ENCODE measurements at regions not wholly inside any gene's neighbourhood (a gene's known extent, or its start where the extent isn't known, plus 50 kb on each side); places are given as distances from the start of the nearest gene placed in this dataset.

DNA sequence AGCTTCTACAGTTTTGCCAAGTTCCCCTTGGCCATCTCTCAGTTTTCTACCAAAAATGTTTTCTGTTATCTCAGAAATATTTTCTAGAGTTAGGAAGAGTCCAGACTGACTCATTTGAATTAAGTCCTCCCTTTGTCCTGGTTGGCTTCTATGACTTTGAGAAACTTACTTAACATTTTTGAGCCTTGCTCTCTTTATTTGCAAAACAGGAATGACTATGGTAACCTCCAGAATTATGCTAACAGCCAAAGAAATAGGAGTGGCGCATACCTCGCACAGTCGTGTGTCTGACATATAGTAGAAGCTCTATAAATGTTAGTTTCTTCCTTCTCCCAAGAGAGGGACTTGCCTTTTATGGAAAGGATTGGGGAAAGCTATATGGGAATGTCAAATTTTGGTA lies 841.1 kb downstream of the TSN start:
- TF ChIP-seq FOXP2 (optimal IDR thresholded peaks at IDR 0.05; ENCODE audit: borderline replicate concordance, extremely low read depth, extremely low read length, insufficient read depth), result no peak
- no peak for TF ChIP-seq TAF1 (IDR thresholded peaks at IDR 0.05; ENCODE audit: borderline replicate concordance, insufficient read depth, low read length)
- no peak for TF ChIP-seq SIN3A (IDR thresholded peaks at IDR 0.05; ENCODE audit: borderline replicate concordance, insufficient read depth, low read length)
- no peak for TF ChIP-seq POLR2AphosphoS5 (IDR thresholded peaks at IDR 0.05; ENCODE audit: low read depth, low read length)
- TF ChIP-seq REST (IDR thresholded peaks at IDR 0.05; ENCODE audit: insufficient read depth in 1 of 2, low read depth in 2 of 2, low read length in 2 of 2), result no peak

DNA sequence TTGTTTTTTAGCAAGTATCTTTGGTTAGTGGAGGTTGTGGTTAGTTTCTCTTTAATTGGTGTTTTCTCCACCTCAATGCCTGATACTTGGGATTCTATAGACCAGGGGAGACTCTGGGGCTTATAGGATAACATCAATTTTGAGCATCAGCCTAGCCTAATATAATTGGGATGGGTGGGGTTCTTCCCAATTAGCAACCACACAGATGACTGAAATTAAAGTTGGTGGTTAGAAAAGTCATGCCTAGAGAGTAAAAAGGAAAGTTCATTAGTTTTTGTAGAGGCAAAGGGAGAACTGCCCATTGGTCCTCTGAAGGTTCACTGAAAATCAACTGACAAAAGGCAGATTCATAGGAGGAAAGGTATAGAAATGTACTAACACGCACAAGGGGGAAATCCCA lies 843.3 kb downstream of the TSN start:
- no peak for TF ChIP-seq REST (IDR thresholded peaks at IDR 0.05; ENCODE audit: insufficient read depth in 1 of 2, low read depth in 2 of 2, low read length in 2 of 2)
- TF ChIP-seq SIN3A (IDR thresholded peaks at IDR 0.05; ENCODE audit: borderline replicate concordance, insufficient read depth, low read length), result no peak
- TF ChIP-seq FOXP2 (optimal IDR thresholded peaks at IDR 0.05; ENCODE audit: borderline replicate concordance, extremely low read depth, extremely low read length, insufficient read depth), result no peak
- no peak for TF ChIP-seq TAF1 (IDR thresholded peaks at IDR 0.05; ENCODE audit: borderline replicate concordance, insufficient read depth, low read length)
- no peak for TF ChIP-seq POLR2AphosphoS5 (IDR thresholded peaks at IDR 0.05; ENCODE audit: low read depth, low read length)

DNA sequence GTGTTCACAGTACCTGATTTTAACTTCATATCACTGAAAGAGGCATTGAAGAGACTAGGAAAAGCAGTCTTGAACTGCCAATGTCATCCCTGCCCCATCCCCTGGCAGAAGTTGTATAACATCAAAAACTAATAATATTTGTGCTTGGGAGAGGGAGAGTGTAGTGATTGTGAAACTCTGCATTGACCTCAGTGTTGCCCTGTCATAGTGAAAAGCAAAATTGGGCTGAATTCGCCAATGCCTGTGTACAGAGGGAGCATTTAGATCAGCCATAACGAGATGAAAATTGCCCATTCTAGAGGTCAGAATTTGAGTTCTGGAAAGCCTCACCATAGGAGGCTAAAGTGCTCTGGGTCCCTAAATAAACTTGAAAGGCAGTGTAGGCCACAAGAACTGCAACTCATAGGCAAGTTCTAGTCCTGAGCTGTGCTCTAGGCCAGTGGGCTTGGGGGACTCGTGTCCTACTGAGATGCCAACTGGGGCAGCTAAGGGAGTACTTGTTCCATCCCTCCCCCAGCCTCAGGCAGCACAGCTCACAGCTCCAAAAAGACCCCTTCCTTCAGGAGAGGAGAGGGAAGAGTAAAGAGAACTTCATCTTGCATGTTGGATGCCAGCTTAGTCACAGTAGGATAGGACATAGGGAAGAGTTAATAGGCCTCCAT lies 855.6 kb downstream of the TSN start:
- TF ChIP-seq TAF1 (IDR thresholded peaks at IDR 0.05; ENCODE audit: borderline replicate concordance, insufficient read depth, low read length) (no peak), SIN3A (IDR thresholded peaks at IDR 0.05; ENCODE audit: borderline replicate concordance, insufficient read depth, low read length) (no peak), FOXP2 (optimal IDR thresholded peaks at IDR 0.05; ENCODE audit: borderline replicate concordance, extremely low read depth, extremely low read length, insufficient read depth) (no peak), REST (IDR thresholded peaks at IDR 0.05; ENCODE audit: insufficient read depth in 1 of 2, low read depth in 2 of 2, low read length in 2 of 2) (no peak), POLR2AphosphoS5 (IDR thresholded peaks at IDR 0.05; ENCODE audit: low read depth, low read length) (no peak)

- no peak for TF ChIP-seq SIN3A (IDR thresholded peaks at IDR 0.05; ENCODE audit: borderline replicate concordance, insufficient read depth, low read length)
- no peak for TF ChIP-seq FOXP2 (optimal IDR thresholded peaks at IDR 0.05; ENCODE audit: borderline replicate concordance, extremely low read depth, extremely low read length, insufficient read depth)
- TF ChIP-seq REST (IDR thresholded peaks at IDR 0.05; ENCODE audit: insufficient read depth in 1 of 2, low read depth in 2 of 2, low read length in 2 of 2), result no peak
- no peak for TF ChIP-seq TAF1 (IDR thresholded peaks at IDR 0.05; ENCODE audit: borderline replicate concordance, insufficient read depth, low read length)
- TF ChIP-seq POLR2AphosphoS5 (IDR thresholded peaks at IDR 0.05; ENCODE audit: low read depth, low read length), result no peak
Observed at GRCh38 chr2:122622934-122623333, 867.5 kb downstream of the TSN start.

All from PFSK-1 (cell line).